ENCODE measurements at regions not wholly inside any gene's neighbourhood (a gene's known extent, or its start where the extent isn't known, plus 50 kb on each side); places are given as distances from the start of the nearest gene placed in this dataset.

DNA sequence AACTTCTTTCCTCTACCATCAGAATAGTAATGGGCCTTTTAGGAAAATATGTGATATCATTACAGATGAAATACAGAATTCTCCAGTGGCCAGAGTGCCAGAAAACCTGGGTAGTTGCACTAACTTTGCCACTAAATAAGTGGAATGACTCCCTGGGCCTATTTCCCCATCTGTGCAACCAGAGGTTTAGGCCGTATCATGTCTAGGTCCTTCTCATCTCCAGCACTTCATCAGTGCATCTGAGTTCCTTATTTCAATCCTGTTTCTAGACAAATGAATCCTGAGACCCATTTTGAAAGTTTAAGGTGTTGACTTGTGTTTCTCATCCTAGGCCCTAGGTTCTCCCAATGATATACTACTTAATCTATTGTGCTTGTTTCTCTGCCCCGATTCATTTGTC is 236.2 kb downstream of the CD83 start:
- no peaks in the 10 kb centered on the region for H3K9me3 ChIP-seq (ENCODE audit: control insufficient read depth, low read length, poor library complexity, severe bottlenecking)
- no peak overlapping the region for H3K4me3 Mint-ChIP-seq
- peaks cover 4% of the 10 kb centered on the region for H3K4me1 Mint-ChIP-seq
- H3K27ac Mint-ChIP-seq, result no peak overlapping the region
- peaks cover 2% of the 10 kb centered on the region for H3K36me3 Mint-ChIP-seq (ENCODE audit: low read depth)
- DNase-seq (no peak), ATAC-seq (no peak)
- no peaks in the 10 kb centered on the region for H3K27me3 Mint-ChIP-seq

DNA sequence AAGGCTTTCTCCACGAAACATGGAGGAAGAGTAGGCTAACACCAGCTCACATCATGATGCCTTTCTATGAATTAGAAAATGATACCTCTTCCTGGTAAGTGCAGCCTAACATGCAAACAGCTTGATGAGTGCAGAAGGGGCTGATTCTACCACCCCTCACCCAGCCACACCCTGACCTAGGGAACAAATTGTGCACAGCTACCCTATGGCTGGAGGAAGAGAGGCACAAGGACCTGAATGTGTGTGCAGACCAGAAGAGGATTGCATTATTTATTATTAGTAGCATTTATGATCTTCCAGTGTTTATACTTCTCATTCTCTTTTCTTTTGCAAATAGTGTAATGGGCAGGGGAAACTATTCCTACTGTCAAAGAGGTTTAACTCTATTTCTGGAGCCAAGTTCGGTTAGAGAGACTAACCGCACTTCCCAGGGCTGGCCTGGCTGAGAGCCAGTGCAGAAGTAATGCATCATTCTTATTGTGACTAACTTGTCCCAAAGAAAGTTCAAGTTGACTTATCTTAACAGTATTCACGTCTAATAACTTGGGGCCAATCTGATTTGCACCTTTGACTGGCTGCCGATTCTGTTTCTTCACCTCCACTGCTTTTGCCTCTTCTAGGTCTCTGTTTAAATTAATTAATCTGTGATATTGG is 237.5 kb downstream of the CD83 start:
- Mint-ChIP-seq H3K27ac (no peak overlapping the region), H3K4me1 (peaks cover 4% of the 10 kb centered on the region), H3K36me3 (ENCODE audit: low read depth) (peaks cover 2% of the 10 kb centered on the region), H3K27me3 (no peaks in the 10 kb centered on the region), H3K4me3 (no peak overlapping the region)
- ATAC-seq, result no peak
- DNase-seq, result no peak
- no peaks in the 10 kb centered on the region for H3K9me3 ChIP-seq (ENCODE audit: control insufficient read depth, low read length, poor library complexity, severe bottlenecking)

DNA sequence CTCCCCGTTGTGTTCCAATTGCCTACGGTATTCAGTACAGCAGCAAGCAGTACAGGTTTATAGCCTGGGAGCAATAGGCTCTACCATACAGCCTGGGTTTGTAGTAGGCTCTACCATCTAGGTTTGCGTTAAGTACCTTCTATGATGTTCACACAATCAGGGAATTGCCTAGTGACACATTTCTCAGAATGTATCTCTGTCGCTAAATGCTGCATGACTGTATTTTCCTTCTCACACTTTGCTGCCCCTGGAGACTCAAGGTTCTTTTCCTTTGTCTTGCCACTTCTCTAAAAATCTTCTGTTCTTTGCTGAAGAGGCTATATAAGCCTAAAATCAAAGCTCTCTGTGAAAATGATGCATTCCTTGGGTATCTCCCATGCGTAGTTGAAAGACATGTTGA is 241.9 kb downstream of the CD83 start:
- Mint-ChIP-seq H3K27ac (no peak overlapping the region), H3K4me3 (no peak overlapping the region), H3K4me1 (peaks cover 4% of the 10 kb centered on the region), H3K36me3 (ENCODE audit: low read depth) (peaks cover 2% of the 10 kb centered on the region), H3K27me3 (peaks cover 4% of the 10 kb centered on the region)
- no peak for DNase-seq
- no peak for ATAC-seq
- H3K9me3 ChIP-seq (ENCODE audit: control insufficient read depth, low read length, poor library complexity, severe bottlenecking), result no peaks in the 10 kb centered on the region

DNA sequence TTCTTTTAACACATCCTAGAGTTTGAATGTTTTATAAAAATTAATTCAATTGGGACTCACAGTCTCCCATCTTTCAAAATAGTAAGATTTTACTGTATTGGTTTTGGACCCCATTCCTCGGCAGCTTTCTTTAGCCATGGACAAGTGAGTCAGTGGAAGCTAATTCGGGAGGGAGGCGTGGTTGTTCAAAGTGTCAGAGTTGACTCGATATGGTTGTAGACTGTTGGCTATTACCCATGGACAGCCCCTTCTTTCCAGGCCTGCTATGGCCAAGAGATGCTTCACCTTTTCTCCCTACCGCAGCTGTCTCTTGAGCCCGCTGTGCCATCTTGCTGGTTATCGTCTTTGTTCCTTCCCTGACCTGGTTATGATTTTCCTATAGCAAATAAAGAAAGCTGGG is 243.0 kb downstream of the CD83 start:
- Mint-ChIP-seq H3K27me3 (peaks cover 4% of the 10 kb centered on the region), H3K4me1 (no peaks in the 10 kb centered on the region)

DNA sequence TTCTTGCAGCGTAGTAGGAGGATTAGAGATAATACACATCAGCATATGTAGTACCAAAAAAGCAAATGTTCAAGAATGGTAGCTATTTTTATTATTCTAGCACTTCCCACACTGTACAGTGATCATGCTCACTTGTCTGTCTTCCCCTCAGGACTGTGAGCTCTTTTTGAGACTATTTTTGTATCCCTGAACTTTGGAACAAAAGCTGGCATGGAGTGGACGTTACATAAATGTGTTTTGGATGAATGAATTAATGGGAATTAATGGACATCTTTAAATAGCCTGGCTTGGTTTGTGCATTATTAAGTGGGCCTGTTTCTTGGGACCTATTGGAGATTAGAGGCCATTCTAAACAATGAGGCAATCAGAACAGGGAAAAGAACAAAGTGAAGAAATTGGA is 243.7 kb downstream of the CD83 start:
- Mint-ChIP-seq H3K27ac (no peak overlapping the region), H3K4me1 (no peaks in the 10 kb centered on the region), H3K4me3 (no peak overlapping the region), H3K36me3 (ENCODE audit: low read depth) (no peaks in the 10 kb centered on the region), H3K27me3 (peaks cover 4% of the 10 kb centered on the region)
- H3K9me3 ChIP-seq (ENCODE audit: control insufficient read depth, low read length, poor library complexity, severe bottlenecking), result no peaks in the 10 kb centered on the region
- DNase-seq (no peak), ATAC-seq (no peak)

More for the DNA sequence above, 243.0 kb downstream of the CD83 start:
- H3K36me3 Mint-ChIP-seq (ENCODE audit: low read depth), result no peaks in the 10 kb centered on the region
- H3K4me3 Mint-ChIP-seq, result no peak overlapping the region
- DNase-seq, result no peak
- no peak overlapping the region for H3K27ac Mint-ChIP-seq
- ATAC-seq, result no peak
- no peaks in the 10 kb centered on the region for H3K9me3 ChIP-seq (ENCODE audit: control insufficient read depth, low read length, poor library complexity, severe bottlenecking)

DNA sequence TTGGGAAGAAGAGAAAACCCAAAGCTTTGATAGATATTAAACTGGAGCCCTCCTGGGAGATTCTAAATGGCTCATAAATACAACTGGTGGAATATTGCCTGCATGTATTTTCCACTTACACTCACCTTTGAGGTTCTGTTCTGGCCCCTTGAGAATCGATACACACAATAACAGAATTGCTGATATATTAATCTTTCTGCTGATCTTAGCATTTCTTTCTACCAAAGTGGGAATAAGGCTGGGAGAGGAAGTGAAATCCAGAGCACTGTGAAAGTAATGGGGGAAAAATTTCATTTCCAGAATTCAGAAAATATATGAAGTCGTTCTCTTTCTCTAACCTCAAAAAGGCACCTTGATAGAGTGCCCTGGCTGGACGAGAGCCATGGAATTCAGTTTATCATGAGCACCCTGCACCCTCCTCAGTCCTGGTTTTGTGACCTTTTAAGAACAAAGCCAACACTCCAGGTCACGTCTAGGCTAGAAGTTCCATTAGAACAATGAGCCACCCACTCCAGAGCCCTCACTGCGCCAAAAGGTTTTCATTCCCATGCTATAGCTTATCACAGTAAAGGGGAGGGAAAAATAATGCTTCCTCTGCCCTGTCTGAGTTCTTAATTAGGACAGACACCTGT is 244.5 kb downstream of the CD83 start:
- no peak for DNase-seq
- no peak for ATAC-seq
- H3K4me1 Mint-ChIP-seq, result no peaks in the 10 kb centered on the region
- no peak overlapping the region for H3K27ac Mint-ChIP-seq
- peaks cover 4% of the 10 kb centered on the region for H3K27me3 Mint-ChIP-seq
- no peaks in the 10 kb centered on the region for H3K36me3 Mint-ChIP-seq (ENCODE audit: low read depth)
- H3K9me3 ChIP-seq (ENCODE audit: control insufficient read depth, low read length, poor library complexity, severe bottlenecking), result no peaks in the 10 kb centered on the region
- H3K4me3 Mint-ChIP-seq, result no peak overlapping the region

DNA sequence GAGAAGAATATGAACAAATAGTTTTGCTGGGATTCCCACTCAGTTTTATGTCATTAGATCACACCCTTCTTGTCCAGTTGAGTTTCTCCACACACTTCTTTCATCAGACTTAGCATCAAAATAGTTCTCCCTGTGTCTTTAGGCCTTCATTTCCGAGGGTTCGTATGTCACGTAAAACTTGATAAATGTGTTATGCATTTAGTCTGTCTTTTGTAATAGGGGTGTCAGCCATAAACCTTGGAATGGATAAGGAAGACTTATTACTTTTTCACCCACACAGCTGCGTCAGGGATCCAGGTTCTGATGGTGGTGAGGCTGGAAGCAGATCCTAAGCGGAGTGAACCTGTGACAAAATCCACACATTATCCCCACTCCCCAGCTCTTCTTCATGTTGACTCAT is 246.8 kb downstream of the CD83 start:
- DNase-seq (no peak), ATAC-seq (no peak)
- Mint-ChIP-seq H3K27me3 (peaks cover 4% of the 10 kb centered on the region), H3K4me1 (no peaks in the 10 kb centered on the region), H3K36me3 (ENCODE audit: low read depth) (no peaks in the 10 kb centered on the region), H3K4me3 (no peak overlapping the region), H3K27ac (no peak overlapping the region)
- H3K9me3 ChIP-seq (ENCODE audit: control insufficient read depth, low read length, poor library complexity, severe bottlenecking), result no peaks in the 10 kb centered on the region

DNA sequence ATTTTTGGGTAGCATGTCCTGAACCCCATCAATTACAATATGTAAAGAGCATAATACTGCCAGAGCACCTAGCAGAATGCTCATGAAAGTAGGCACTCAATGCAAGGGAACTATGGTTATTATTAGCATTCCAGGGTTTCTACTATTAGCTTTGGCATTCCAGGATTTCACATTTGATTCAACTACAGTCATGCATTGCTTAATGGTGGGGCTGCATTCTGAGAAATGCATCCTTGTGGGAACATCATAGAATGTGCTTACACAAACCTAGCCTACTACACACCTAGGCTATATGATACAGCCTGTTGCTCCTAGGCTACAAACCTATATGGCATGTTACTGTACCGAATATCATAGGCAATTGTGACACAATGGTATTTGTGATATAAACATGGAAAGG is 247.8 kb downstream of the CD83 start:
- DNase-seq (no peak), ATAC-seq (no peak)
- Mint-ChIP-seq H3K27ac (no peak overlapping the region), H3K36me3 (ENCODE audit: low read depth) (no peaks in the 10 kb centered on the region), H3K27me3 (peaks cover 4% of the 10 kb centered on the region), H3K4me3 (no peak overlapping the region), H3K4me1 (no peaks in the 10 kb centered on the region)
- no peaks in the 10 kb centered on the region for H3K9me3 ChIP-seq (ENCODE audit: control insufficient read depth, low read length, poor library complexity, severe bottlenecking)

DNA sequence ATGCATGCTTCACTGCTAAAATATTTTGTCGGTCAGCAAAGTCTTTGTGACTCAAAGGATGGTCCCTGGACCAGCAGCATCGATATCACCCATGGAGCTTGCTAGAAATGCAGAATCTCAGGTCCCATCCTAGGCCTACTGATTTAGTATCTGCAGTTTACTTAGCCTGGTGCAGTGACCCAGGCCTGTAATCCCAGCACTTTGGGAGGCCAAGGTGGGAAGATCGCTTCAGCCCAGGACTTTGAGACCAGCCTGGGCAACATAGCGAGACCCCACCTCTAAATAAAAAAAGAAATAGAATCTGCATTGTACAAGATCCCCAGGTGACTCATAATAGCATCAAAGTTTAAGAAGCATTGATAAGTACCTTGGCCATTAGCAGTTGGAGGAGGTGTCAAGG is 248.7 kb downstream of the CD83 start:
- peaks cover 2% of the 10 kb centered on the region for H3K4me1 Mint-ChIP-seq
- H3K27me3 Mint-ChIP-seq, result peaks cover 4% of the 10 kb centered on the region
- H3K4me3 Mint-ChIP-seq, result no peak overlapping the region
- no peak for DNase-seq
- no peak overlapping the region for H3K27ac Mint-ChIP-seq
- no peak for ATAC-seq
- H3K36me3 Mint-ChIP-seq (ENCODE audit: low read depth), result no peaks in the 10 kb centered on the region
- H3K9me3 ChIP-seq (ENCODE audit: control insufficient read depth, low read length, poor library complexity, severe bottlenecking), result no peaks in the 10 kb centered on the region

DNA sequence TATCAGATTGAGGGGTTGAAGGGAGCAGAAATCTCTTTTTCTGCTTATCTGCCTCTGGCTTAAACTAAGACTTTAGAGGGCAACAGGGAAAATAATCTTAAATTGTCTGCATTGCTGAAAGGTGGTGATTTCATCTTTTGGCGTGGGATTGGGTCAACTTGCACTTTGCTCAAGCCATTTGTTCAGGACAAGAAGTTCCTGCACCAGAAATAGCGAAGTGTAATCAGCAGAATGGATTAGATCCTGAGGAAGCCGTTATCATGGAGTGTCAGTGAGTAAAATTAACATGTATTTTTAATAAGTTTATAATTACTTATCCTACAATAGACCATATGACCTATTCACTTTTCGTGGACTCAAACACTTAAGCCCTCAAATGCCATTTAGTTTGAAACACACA is 249.3 kb downstream of the CD83 start:
- DNase-seq, result no peak
- Mint-ChIP-seq H3K4me3 (no peak overlapping the region), H3K27me3 (peaks cover 4% of the 10 kb centered on the region)

DNA sequence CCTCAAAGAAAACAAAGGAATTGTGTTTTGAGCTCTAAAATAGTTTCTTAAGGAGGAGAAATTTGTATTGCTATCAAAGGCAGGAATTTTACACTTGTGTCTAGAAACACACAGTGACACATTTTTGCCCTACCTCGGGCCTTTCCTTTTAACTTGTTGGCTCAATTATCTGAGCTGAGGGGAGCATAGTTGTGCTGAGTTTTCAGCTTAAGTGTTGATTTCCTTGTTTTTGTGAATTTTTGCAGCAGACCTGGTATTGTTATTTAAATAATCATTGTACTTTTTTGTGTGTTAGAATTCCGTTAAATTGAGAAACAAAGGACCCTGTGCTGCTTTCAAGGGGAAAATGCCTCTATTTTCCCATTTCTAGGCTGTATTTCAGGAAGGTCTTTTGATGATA is 249.7 kb downstream of the CD83 start:
- peaks cover 1% of the 10 kb centered on the region for H3K27me3 Mint-ChIP-seq
- DNase-seq (no peak), ATAC-seq (no peak)
- no peaks in the 10 kb centered on the region for H3K9me3 ChIP-seq (ENCODE audit: control insufficient read depth, low read length, poor library complexity, severe bottlenecking)
- H3K4me1 Mint-ChIP-seq, result peaks cover 10% of the 10 kb centered on the region
- no peak overlapping the region for H3K27ac Mint-ChIP-seq
- H3K4me3 Mint-ChIP-seq, result no peak overlapping the region
- no peaks in the 10 kb centered on the region for H3K36me3 Mint-ChIP-seq (ENCODE audit: low read depth)

More for the DNA sequence above, 249.3 kb downstream of the CD83 start:
- H3K9me3 ChIP-seq (ENCODE audit: control insufficient read depth, low read length, poor library complexity, severe bottlenecking), result no peaks in the 10 kb centered on the region
- Mint-ChIP-seq H3K36me3 (ENCODE audit: low read depth) (no peaks in the 10 kb centered on the region), H3K4me1 (peaks cover 7% of the 10 kb centered on the region), H3K27ac (no peak overlapping the region)
- no peak for ATAC-seq

DNA sequence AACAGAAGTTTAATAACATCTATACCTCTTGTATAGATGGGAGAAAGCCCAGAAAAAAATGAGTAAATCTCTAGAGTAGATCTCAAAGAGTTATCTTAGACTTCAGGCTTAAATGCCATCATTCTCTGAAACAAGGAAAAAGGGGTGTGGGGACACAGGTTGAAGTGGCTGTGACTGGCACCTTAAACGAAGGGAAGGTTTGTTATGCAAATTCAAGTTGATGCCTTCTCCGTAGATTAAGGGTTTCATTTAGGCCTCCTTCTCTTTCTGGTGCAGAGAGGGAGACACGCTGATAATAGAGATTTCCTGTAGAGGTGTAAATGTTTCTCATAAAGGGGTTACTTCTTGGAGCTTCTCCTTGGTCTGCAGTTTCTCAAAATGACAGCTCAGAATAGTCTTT is 252.1 kb downstream of the CD83 start:
- no peaks in the 10 kb centered on the region for H3K36me3 Mint-ChIP-seq (ENCODE audit: low read depth)
- H3K27ac Mint-ChIP-seq, result no peak overlapping the region

DNA sequence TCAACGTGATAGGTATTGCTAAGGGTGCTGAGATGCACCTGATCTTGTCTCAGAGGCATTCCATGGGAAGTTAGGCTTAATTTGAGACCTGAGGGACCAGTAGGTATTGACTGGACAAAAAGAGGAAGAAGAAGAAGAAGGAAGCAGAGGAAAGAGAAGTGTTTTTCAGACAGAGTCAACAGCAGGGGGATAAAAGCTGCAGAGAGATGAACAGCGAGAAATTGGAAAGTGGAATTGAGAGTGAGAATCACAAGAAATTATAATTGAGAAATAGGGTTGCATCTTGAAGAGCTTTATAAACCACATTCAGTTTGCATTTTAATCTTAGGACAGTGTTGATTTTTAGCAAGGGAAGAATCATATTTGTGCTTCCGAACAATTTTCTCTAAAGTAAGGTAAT is 254.0 kb downstream of the CD83 start:
- no peaks in the 10 kb centered on the region for H3K9me3 ChIP-seq (ENCODE audit: control insufficient read depth, low read length, poor library complexity, severe bottlenecking)
- DNase-seq (no peak), ATAC-seq (no peak)
- H3K27me3 Mint-ChIP-seq, result no peaks in the 10 kb centered on the region
- peak overlapping the region; percentile 68 for H3K4me3 Mint-ChIP-seq
- peaks cover 23% of the 10 kb centered on the region for H3K4me1 Mint-ChIP-seq
- peak overlapping the region; percentile 32 for H3K27ac Mint-ChIP-seq
- peaks cover 3% of the 10 kb centered on the region for H3K36me3 Mint-ChIP-seq (ENCODE audit: low read depth)

More for the DNA sequence above, 252.1 kb downstream of the CD83 start:
- DNase-seq (no peak), ATAC-seq (no peak)
- Mint-ChIP-seq H3K27me3 (no peaks in the 10 kb centered on the region), H3K4me1 (peaks cover 19% of the 10 kb centered on the region), H3K4me3 (no peak overlapping the region)
- no peaks in the 10 kb centered on the region for H3K9me3 ChIP-seq (ENCODE audit: control insufficient read depth, low read length, poor library complexity, severe bottlenecking)
